Islet of Langerhans (tissue), 1 donor: ENCODE measurements at regions not wholly inside any gene's neighbourhood (a gene's known extent, or its start where the extent isn't known, plus 50 kb on each side); places are given as distances from the start of the nearest gene placed in this dataset.
"Not testable (repeated sequence)": the region's sequence is repeated elsewhere in the genome, so short reads cannot be mapped to it uniquely, and the experiment has no call there.

Source experiments
- FAIRE-seq: peaks from one replicate; lab custom pipeline; 2011; peaks lifted over from hg19 to GRCh38; lab: Jason Lieb, UNC

DNA sequence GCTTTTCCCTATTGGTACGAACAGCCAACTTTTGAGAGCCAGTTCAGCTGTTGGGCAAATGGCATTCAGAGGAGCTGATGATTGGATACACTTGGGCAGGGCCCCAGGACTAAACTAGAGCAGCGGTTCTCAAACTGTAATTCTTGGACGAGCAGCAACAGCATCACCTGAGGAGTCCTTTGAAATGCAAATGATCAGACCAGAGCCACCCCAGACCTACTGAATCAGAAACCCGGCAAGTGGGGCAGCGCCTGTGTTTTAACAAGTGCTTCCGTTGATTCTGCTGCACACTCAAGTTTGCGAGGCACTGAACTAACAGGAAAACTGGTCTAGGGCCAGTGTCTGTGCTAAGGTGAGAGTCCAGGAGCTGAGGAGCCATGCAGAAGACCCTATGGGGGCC, 239.7 kb downstream of the UACA start:
- no peak for FAIRE-seq

DNA sequence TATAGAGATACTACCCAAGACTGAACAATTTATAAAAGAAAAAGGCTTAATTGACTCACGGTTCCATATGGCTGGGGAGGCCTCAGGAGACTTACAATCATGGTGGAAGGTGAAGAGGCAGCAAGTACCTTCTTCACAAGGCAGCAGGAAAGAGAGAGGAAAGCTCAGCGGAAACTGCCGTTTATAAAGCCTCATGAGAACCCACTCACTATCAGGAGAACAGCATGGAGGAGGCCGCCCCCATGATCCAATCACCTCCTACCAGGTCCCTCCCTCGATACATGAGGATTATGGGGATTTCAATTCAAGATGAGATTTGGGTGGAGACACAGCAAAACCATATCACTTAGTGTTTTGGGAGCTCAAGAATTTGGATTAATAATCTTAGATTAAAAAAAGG, 240.2 kb downstream of the UACA start:
- FAIRE-seq, result no peak

DNA sequence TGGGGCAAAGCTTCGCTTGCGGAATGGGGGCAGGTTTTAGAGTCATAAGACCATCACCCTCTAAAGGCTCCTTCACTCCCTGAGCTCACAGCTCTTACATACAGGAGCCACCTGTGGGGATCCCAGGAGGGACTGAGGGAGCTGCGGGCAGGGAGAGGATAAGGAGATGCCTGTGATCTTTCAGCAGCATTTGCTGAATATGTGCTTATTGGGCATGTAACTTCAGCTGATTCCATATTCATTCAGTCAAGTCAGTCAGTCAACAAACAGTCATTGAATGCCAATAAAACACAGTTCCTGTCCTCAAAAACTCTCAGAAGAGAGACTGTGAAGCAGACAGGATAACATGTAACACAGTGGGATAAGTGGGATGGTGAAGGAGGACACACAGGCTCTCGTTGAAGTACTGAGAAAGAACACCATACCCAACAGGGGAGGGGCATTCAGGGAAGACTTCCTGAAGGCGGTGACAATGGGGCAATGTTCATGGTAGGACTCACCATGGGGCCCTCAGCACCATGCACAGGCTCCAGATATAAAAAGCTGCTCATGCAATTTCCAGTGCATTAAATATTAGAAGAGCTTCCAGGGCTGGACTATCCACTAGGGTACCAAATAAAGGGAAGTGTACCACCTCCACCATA, 240.9 kb downstream of the UACA start:
- no peak for FAIRE-seq

DNA sequence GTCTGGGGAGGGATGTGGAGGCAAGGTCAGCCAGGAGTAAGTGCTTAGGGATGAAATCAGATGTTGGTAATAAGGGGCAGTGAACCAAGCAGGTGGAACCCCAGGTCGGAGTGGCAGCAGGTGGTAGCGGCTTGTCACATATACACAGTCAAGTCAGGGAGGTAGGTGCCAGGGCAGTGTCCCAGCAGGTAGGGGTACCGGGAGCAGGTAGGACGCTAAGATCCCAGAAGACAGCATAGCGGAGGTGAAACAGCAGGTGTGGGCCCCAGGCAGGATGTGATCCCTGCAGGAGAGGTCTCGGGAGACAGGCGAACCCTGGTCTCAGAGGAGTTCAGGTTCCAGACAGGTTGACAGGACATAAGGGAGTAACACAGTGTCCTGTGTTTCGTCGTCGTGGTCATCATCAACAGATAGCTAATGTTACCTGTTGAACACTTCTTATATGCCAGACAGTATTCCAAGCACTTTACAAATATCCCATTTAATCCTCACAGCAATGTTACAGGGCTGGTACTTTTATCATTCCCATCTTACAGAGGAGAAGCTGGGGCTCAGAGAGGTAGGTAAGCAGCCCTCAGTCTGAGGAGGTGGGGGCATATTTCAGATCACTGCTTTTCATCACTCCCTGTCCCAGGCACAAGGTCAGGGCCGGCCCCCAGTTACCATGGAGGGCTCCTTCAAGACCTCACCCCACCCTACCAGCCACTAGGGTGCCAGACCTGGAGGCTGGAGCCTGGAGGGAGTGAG, 241.6 kb downstream of the UACA start:
- no peak for FAIRE-seq

DNA sequence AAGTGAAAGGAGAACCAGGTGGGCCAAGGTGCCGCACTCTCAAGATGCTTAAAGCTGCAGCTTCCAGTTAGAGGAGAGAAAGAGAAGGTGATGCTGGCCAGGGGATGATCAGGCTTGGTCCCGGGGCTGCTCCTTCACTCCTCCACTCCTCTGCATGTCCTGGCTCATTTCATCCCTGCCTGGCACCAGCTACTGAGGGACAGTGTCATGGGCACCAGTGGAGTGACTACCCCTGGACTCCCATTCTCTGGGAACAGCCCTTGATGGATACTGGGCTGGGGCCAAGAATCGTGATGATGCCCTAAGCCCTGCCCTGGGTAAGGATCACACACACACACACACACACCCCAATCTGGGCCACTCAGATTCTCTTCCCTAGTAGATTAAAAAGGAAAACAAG, 243.7 kb downstream of the UACA start:
- FAIRE-seq, result no peak

DNA sequence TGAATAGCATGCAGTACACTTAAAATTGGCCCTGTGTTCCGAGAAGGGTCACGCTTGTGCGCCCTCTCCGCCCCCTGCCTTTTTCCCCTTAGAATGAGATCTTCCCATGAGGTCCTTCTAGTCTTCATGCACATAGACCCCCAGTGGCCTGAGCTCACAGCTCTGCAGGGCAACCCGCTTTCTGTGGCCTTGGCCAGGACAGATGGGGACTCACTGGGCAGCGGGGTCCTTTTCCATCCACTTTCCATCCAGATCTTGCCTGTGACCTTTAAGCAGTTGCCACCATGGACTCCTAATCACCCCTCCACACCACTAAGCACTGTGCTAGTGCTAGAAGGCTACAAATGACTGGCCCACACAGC, 244.4 kb downstream of the UACA start:
- FAIRE-seq, result no peak

DNA sequence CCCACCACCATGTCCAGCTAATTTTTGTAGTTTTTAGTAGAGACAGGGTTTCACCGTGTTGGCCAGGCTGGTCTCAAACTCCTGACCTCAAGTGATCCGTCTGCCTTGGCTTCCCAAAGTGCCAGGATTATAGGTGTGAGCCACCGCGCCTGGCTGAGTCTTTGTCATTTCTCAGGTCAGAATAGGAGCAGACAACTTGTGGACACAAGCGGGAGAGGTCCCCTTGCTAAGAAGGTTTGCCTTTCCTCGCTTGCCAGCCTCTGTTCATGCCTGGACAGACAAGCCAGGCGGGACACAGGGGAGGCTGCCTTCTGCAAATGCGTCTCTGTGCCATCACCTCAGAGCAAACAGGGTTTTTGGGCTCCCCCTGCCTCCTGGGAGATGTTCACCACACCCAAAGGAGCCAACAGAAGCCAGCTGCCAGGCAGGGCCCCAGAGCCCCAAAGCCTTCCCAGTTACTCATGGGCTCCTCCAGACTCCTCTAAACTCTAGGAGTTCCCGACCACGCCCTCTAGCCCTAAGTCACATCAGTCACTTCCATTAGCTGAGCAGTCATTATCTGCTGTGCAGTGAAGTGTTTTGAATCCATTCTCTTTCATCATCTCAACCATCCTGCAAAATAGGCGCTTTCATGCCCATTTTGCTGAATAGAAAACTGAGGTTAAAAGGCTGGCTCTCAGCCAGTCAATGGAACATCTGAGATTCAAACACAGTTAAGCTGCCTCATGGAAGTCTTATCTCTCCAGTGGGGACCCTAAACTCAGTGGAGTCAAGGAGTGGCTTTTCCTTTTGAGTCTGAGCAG, 245.0 kb downstream of the UACA start:
- FAIRE-seq, result no peak

DNA sequence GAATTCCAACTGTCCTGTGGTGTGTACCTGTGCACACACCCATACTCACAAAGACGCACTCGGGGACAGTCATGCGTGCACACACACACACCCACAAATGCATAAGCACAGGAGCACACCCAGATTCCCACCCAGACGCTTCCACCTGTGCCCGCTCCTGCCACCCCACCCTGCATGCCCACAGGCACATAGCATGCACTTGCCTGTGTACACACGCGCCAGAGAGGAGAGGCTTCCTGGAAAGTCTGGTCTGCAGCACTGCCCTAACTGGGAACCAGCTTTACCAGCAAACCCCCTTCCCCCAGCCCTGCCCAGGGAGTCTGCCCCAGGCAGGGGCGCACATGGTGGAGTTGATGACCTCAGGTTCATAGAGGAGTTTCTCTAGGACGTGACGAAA, 246.2 kb downstream of the UACA start:
- FAIRE-seq, result no peak

DNA sequence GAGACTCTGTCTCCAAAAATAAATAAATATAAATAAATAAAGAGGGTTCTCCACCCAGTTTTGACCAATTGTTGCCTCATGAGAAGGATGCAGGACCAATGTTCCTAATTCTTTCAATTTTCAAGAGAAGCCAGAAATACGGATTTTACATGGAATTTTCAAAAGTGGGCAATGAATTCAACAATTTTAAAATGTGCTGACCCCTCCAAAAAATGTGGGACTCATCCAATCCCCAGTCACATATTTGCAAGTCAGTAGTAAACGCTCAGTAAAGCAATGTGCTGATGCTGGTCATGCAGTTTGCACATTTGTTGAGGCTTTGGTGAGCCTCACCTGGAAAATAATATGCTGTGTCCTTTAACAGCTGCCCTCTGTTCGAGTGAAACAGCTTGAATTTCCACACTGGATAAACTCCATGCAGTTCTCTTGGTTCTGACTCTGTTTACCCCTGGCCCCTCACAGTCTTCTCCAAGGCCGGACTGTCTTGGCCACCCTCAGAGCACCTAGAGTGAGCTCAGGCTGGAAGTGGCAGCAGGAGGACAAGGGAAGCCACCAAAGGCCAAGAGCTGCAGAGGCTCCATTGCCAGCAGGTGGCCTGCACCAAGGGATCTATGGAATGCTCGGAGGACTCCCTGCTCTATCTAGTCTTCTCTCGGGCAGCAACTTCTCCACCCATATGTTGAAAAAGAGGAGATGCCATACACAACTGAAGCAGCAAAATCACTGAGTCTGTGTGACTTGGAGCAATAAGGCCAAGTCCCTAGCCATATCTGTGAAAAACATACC, 246.8 kb downstream of the UACA start:
- no peak for FAIRE-seq

DNA sequence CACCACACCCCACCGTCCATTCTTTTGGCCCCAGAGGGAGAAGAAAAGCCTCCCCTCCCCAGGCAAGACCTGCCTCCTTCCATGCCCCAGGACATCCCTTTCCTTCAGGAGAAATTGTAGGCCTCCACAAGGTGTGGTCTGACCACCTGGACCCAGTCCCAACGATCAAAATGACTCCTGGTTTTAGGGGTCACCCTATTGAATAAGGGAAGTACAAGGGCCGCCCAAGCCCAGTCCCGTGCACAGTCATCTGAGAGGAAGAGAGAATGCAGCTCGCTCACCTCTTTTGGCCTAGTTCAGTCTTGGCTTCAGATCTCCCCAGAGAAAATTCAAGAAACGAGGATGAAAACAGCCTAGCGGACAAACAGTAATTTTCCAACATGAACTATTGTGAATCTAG, 249.1 kb downstream of the UACA start:
- no peak for FAIRE-seq

DNA sequence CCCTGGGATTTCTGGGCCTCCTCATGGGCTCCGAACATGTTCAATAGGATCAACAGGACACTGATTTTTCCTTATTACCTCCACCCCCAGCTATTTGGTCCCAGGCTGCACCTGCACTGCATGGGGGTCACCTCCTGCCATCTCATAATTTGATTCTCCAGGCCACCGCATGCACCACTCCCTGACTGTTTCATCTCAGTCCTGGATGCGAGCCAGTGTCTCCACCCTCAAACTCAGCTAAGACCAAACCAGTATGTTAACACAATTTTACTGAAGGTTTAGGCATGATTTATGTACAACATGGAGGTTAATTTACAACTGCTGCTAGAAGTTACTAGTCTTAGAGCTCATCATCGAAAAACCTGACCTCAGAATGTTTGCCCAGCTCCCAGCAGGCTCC, 249.5 kb downstream of the UACA start:
- no peak for FAIRE-seq

DNA sequence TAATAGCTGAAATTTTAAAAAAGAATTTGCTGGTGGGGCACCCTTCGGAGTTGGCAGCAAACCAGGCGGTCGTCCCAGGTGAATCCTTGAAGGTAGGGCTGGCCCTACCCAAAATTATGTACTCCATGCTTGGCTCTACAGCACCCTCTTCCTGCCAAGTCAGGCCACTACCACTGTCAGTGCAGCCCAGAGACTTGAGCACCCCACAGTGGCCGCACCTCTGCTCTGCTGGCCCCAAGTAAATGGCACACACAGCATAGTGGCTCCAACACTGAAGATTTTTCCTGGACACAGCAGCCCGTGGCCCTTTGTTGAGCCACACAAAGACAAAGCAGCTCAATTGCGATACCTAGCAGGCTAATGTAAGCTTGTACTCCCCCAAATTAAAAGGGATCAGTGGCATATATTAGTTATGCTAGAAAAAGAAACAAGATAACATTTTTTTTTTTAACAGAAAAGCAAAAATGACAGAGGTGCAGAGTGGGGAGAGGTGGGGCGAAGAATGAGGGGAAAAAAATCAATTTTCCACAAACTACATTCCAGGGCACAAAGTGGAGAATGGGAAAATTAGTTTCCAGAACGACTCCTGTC, 250.5 kb downstream of the UACA start:
- no peak for FAIRE-seq

DNA sequence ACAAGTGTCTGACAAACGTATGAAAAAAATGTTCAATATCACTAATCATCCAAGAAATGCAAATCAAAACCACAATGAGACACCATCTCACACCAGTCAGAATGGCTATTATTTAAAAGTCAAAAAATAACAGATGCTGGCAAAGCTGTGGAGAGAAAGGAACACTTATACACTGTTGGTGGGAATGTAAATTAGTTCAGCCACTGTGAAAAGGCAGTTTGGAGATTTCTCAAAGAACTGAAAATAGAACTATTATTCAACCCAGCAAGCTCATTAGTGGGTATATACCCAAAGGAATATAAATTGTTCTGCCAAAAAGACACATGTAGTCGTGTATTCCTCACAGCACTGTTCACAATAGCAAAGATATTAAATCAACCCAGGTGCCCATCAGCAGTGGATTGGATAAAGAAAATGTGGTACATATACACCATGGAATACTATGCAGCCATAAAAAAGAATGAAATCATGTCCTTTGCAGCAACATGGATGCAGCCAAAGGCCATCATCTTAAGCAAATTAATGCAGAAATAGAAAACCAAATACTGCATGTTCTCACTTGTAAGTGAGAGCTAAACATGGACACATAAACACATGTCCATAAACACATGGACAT, 251.3 kb downstream of the UACA start:
- FAIRE-seq, result not testable (repeated sequence)

DNA sequence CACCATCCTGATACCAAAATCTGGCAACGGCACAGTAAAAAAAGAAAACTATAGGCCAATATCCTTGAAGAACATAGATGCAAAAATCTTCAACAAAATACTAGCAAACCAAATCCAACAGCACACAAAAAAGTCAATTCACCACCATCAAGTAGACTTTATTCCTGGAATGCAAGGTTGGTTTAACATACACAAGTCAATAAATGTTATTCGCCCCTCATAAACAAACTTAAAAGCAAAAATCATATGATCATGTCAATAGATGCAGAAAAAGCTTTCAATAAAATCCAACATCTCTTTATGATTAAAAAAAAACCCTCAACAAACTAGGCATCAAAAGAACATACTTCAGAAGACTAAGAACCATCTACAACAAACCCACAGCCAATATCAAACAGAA, 252.9 kb downstream of the UACA start:
- FAIRE-seq, result no peak

DNA sequence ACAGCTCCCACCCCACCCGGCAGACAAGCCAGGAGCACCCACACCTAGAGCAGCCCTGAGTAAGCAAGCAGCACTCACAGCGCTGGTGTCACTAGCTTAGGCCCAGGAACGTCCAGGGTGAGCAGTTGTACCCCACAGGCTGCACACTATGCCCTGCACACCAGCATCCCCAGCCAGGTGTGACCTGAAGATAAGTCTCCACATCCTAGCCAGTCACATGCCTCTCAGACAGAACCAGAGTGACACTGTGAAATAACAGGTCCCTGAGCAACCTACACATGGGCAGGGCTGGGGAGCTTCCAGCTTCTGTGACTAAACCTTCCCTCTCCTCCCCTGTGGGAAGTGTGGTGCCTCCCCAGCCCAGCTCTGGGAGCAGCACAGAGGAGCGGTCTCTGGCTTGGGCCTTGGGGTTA, 253.6 kb downstream of the UACA start:
- FAIRE-seq, result no peak

DNA sequence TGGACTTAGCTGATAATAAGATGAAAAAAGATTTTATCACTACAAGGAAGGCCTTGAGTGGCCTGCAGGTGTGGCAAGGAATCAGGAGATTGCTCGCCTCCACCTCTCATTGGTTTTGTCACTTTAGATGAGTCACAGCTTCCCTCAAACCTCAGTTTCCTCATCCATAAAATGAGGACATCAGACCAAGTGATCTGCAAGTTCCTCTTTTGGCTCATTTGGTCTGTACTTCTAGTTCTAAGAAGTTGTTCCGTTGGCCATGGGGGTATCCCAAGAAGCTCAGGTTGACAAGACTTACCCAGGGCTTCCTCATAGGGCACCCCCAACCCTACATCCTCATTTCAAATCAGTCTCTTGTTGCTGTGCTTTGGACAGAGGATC, 254.1 kb downstream of the UACA start:
- no peak for FAIRE-seq

DNA sequence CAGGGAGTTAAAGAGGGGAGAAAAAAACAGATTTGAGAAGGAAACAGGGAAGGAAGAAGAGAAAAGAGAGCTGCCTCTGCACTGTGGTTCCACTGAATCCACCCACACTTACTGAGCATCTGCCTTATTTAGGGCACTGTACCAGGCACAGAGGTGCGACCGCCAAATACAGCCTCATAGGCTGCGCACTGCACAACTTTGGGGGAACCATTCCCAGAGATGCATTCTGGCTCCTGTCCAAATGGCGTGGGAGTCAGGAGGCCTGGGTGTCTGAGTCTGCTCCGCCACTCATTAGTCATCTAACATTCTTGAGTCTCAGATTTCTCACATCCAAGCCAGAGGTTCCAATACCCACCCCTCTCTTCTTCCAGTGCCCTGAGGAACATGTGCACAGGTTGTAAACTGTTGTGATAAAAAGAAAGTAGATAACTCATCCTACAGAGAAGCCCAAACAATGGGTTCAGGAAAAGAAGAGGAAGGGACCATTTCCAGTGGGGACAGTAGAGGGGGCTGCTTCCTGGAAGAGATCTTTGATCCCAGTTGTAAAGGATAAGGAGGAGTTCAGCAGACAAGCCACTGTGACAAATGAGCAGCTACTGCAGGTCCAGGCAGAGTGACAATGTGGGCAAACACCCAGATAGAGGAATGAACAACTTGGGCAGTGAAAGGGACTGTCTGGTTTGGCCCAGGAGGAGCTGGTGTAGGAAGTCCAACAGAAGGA, 254.6 kb downstream of the UACA start:
- no peak for FAIRE-seq

DNA sequence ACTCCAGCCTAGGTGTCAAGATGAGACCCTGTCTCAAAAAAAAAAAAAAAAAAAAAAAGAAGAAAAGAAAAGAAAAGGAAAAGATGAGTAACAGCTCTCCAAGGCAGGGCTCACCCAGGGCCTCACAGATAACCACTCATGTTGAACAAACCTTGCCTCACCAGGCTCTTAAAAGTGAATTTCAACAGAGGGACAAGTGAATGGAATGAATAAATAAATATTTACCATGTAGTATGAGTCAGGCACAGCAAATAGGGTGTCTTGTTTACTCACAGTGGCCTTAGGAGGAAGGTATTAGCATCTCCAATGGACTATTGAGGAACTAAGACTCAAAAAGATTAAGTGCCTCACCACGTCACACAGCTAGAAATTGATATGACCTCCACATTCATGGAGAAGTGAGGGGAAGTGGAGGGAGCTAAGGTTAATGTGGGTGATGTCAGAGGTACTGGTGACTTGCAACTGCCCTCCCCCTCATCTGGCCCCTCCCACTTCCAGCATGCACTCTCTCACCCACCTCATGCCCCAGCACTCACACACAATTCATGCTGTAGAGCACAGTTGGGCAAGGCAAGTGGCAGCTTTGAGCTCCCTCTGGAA, 255.5 kb downstream of the UACA start:
- FAIRE-seq, result no peak

DNA sequence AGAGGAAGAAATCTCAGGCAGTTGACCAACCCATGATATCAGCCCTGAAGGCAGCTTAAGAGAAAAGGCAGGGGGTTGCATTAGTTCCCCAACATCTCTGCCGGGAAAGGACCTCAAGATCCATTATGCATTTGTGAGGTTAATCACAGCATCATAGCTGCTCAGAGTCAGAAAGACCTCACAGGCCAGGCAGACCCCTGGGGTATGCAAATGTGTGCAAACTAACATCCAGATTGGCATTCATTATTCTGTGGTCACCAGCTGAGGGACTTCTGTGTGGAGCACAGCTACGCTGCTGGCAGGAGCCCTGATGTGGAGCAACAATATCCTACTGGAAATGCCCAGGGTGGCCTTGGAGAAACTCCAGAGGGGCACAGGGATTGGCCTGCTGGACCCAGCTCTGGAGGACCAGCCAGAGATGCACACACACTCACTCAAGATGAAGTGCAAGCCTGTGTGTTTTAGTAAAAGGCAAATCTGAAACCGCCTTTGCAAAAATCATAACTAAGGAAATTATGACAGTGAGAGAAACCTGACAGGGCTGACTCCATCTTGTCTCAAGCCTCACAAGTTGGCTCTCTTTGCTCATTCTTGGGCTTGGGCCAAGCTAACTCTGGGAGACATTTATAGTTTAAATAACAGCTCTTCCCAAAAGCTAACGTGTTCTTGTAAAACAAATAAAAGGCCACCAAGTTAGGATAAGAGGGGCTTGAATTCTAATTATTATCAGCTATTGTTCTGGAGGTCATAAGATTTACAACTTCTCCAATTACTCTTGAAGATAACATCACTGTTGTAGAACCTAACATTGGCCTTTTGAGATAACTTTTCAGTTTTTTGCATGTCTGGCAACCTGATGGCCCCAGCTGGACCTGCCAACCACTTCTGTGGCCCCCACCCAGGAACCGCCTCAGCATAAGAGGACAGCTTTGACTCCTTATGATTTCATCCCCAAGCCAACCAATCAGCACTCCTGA, 257.1 kb downstream of the UACA start:
- no peak for FAIRE-seq
